PC-9 (cell line): ENCODE measurements at regions not wholly inside any gene's neighbourhood (a gene's known extent, or its start where the extent isn't known, plus 50 kb on each side); places are given as distances from the start of the nearest gene placed in this dataset.
"Not testable (repeated sequence)": the region's sequence is repeated elsewhere in the genome, so short reads cannot be mapped to it uniquely, and the experiment has no call there.

Source experiments
- BruUV-seq: library from RNA; stranded (reverse); fragments of 400-500 nt; replicated peaks from 2 replicates; lab custom pipeline; 2021; lab: Mats Ljungman, UMichigan
- CTCF ChIA-PET: fragments of 300-600 bp; sonication (Branson Sonifier 250); formaldehyde crosslinking; loops from one replicate; lab custom pipeline; 2022; ENCODE audit warnings: antibody characterized with exemption; lab: Charles Lee
- POLR2A ChIA-PET: fragments of 300-600 bp; sonication (Branson Sonifier 250); formaldehyde crosslinking; loops from one replicate; lab custom pipeline; 2022; ENCODE audit warnings: antibody characterized with exemption; ENCODE audit not compliant: unreplicated experiment; lab: Charles Lee
- DNase-seq, 2 experiments: peaks; one replicate each; pipeline versions ENCODE4 v3.0.0 to v3.0.0-alpha.2; 2015 to 2022; ENCODE audit warnings: mixed read lengths in 1 of 2
- H2AFZ ChIP-seq: fragments of 200-600 bp; sonication (generic); 2 replicates; pipeline ENCODE4 v1.8.1; 2017; ENCODE audit warnings: antibody characterized with exemption
- H3F3A ChIP-seq: fragments of 200-600 bp; sonication (generic); 2 replicates; pipeline ENCODE4 v1.8.1; 2017; ENCODE audit warnings: antibody characterized with exemption, mild to moderate bottlenecking, low read depth; ENCODE audit not compliant: insufficient read depth
- H3K27ac ChIP-seq: fragments of 200-600 bp; sonication (generic); 2 replicates; pipeline ENCODE4 v1.6.1; 2016; ENCODE audit warnings: mixed run types
- H3K27me3 ChIP-seq: fragments of 200-600 bp; sonication (generic); 2 replicates; pipeline ENCODE4 v1.6.1; 2016; ENCODE audit warnings: low read depth, mixed run types; ENCODE audit not compliant: insufficient read depth
- H3K36me3 ChIP-seq: fragments of 200-600 bp; sonication (generic); 2 replicates; pipeline ENCODE4 v1.6.1; 2016; ENCODE audit warnings: low read depth, mixed run types
- H3K4me1 ChIP-seq: fragments of 200-600 bp; sonication (generic); replicated peaks from 2 replicates; pipeline ENCODE4 v1.6.1; 2016; ENCODE audit warnings: mixed run types; ENCODE audit not compliant: insufficient read depth
- H3K4me2 ChIP-seq: fragments of 200-600 bp; sonication (generic); 2 replicates; pipeline ENCODE4 v1.6.1; 2017; ENCODE audit warnings: mixed run types
- H3K4me3 ChIP-seq: fragments of 200-600 bp; sonication (generic); 2 replicates; pipeline ENCODE4 v1.6.1; 2016; ENCODE audit warnings: mixed run types
- H3K79me2 ChIP-seq: fragments of 200-600 bp; sonication (generic); 2 replicates; pipeline ENCODE4 v1.6.1; 2017; ENCODE audit warnings: low read depth, mixed run types
- H3K9me2 ChIP-seq: fragments of 200-600 bp; sonication (generic); 2 replicates; pipeline ENCODE4 v1.8.1; 2017; ENCODE audit warnings: mild to moderate bottlenecking; ENCODE audit not compliant: insufficient read depth
- H3K9me3 ChIP-seq: fragments of 200-600 bp; sonication (generic); 2 replicates; pipeline ENCODE4 v1.8.1; 2016; ENCODE audit warnings: low read depth; ENCODE audit not compliant: insufficient read depth
- H4K20me1 ChIP-seq: fragments of 200-600 bp; sonication (generic); 2 replicates; pipeline ENCODE4 v1.8.1; 2017; ENCODE audit not compliant: insufficient read depth
- CTCF ChIP-seq: fragments of 200-600 bp; sonication (generic); conservative IDR thresholded peaks from 2 replicates; pipeline ENCODE4 v1.6.1; 2017; ENCODE audit warnings: mixed run types, antibody characterized with exemption, mild to moderate bottlenecking, moderate library complexity
- EZH2 ChIP-seq: fragments of 200-600 bp; sonication (generic); IDR thresholded peaks from 2 replicates; pipeline ENCODE4 v1.8.0; 2017; ENCODE audit warnings: antibody characterized with exemption, low read depth
- intact Hi-C: fragments of 100-400 bp; cut with micrococcal nuclease; formaldehyde crosslinking; loops from one replicate; pipeline ENCODE4 v1.10.0; 2022; ENCODE audit not compliant: unreplicated experiment

- ChIA-PET POLR2A (no interaction called here), CTCF (no interaction called here)
- DNase-seq = no peak
- no peak for TF ChIP-seq EZH2
- TF ChIP-seq CTCF = peak; percentile 42; the same call in 1 of the 2 replicates
- Histone ChIP-seq H3K27ac (no peak overlapping the region), H2AFZ (no peak overlapping the region), H3K9me3 (no peaks in the 10 kb centered on the region), H3K4me1 (no peaks in the 10 kb centered on the region), H3K9me2 (no peaks in the 10 kb centered on the region), H3F3A (no peaks in the 10 kb centered on the region), H3K36me3 (no peaks in the 10 kb centered on the region), H3K79me2 (no peaks in the 10 kb centered on the region), H3K4me3 (no peak overlapping the region), H3K4me2 (no peak overlapping the region), H3K27me3 (no peaks in the 10 kb centered on the region), H4K20me1 (no peaks in the 10 kb centered on the region)
- intact Hi-C loops = loop anchor here (5.0 kb wide), 1 partner anchor 293 kb away; no protein-coding TSS in a partner anchor
- no TSS peak for BruUV-seq
Observed at GRCh38 chr12:29024117-29024516, 125.0 kb upstream of the FAR2 start.

GRCh38 chr12:29025937-29026336, 123.1 kb upstream of the FAR2 start:
- H3K27me3 ChIP-seq = no peaks in the 10 kb centered on the region
- no peak overlapping the region for H3K4me3 ChIP-seq
- H3K9me2 ChIP-seq = no peaks in the 10 kb centered on the region
- H3K9me3 ChIP-seq = no peaks in the 10 kb centered on the region
- ChIA-PET CTCF (no interaction called here), POLR2A (no interaction called here)
- no peaks in the 10 kb centered on the region for H3K4me1 ChIP-seq
- TF ChIP-seq CTCF = no peak
- TF ChIP-seq EZH2 = no peak
- H3K36me3 ChIP-seq = no peaks in the 10 kb centered on the region
- no peak overlapping the region for H3K27ac ChIP-seq
- intact Hi-C loops = no loop called here
- no peak overlapping the region for H3K4me2 ChIP-seq
- H2AFZ ChIP-seq = 0 out of 2 replicates have a peak overlapping the region, but pooled peaks have one; percentile 14
- H4K20me1 ChIP-seq = no peaks in the 10 kb centered on the region
- H3F3A ChIP-seq = no peaks in the 10 kb centered on the region
- DNase-seq = no peak
- no peaks in the 10 kb centered on the region for H3K79me2 ChIP-seq
- no TSS peak for BruUV-seq

- no peaks in the 10 kb centered on the region for H3K36me3 ChIP-seq
- no peaks in the 10 kb centered on the region for H3K9me2 ChIP-seq
- TF ChIP-seq EZH2 (no peak), CTCF (no peak)
- H3K9me3 ChIP-seq = no peaks in the 10 kb centered on the region
- H3F3A ChIP-seq = no peaks in the 10 kb centered on the region
- CTCF ChIA-PET = no interaction called here
- no peak overlapping the region for H3K4me2 ChIP-seq
- no peaks in the 10 kb centered on the region for H3K4me1 ChIP-seq
- BruUV-seq = no TSS peak
- H3K27ac ChIP-seq = no peak overlapping the region
- no peaks in the 10 kb centered on the region for H3K79me2 ChIP-seq
- H2AFZ ChIP-seq = no peak overlapping the region
- intact Hi-C loops = no loop called here
- H3K4me3 ChIP-seq = no peak overlapping the region
- H3K27me3 ChIP-seq = no peaks in the 10 kb centered on the region
- no peaks in the 10 kb centered on the region for H4K20me1 ChIP-seq
- POLR2A ChIA-PET = no interaction called here
- DNase-seq = no peak
Observed at GRCh38 chr12:29026419-29026818, 122.7 kb upstream of the FAR2 start.

- not testable (repeated sequence) for BruUV-seq, H3K27ac ChIP-seq
Observed at GRCh38 chr12:29029484-29029883, 119.6 kb upstream of the FAR2 start.

More at GRCh38 chr12:29029484-29029883, 119.6 kb upstream of the FAR2 start:
- H3K4me3 ChIP-seq, H2AFZ ChIP-seq, DNase-seq, CTCF ChIA-PET, POLR2A ChIA-PET, H3K9me2 ChIP-seq, H3K79me2 ChIP-seq, H3K9me3 ChIP-seq, H4K20me1 ChIP-seq, H3F3A ChIP-seq, intact Hi-C loops, H3K4me2 ChIP-seq, H3K4me1 ChIP-seq, H3K27me3 ChIP-seq, H3K36me3 ChIP-seq: not testable (repeated sequence)
